RWPE2 (cell line): ENCODE measurements at regions not wholly inside any gene's neighbourhood (a gene's known extent, or its start where the extent isn't known, plus 50 kb on each side); places are given as distances from the start of the nearest gene placed in this dataset.

ENCODE experiments used
- ATAC-seq: fragments of 200-7000 bp; cut with Tn5 transposase; 3 replicates; pipeline ENCODE4 v1.9.1; 2021; ENCODE audit warnings: low read depth
- DNase-seq: peaks from one replicate; pipeline ENCODE4 v3.0.0-alpha.2; 2020; ENCODE audit warnings: low spot score
- H3K27ac ChIP-seq: fragments of 450-650 bp; 2 replicates; pipeline ENCODE4 v1.5.1; 2017; ENCODE audit warnings: mild to moderate bottlenecking; ENCODE audit not compliant: poor library complexity, severe bottlenecking
- H3K27me3 ChIP-seq: fragments of 250-450 bp; sonication (Bioruptor Pico); 2 replicates; pipeline ENCODE4 v1.5.1; 2021; ENCODE audit warnings: mild to moderate bottlenecking, moderate library complexity; ENCODE audit not compliant: insufficient read depth, poor library complexity, severe bottlenecking
- H3K36me3 ChIP-seq: fragments of 250-450 bp; sonication (Bioruptor Pico); 2 replicates; pipeline ENCODE4 v1.5.1; 2020; ENCODE audit warnings: low read depth, mild to moderate bottlenecking, moderate library complexity
- H3K4me1 ChIP-seq: fragments of 250-450 bp; sonication (Bioruptor Pico); 2 replicates; pipeline ENCODE4 v1.5.1; 2021; ENCODE audit warnings: mild to moderate bottlenecking, moderate library complexity; ENCODE audit not compliant: insufficient read depth, poor library complexity, severe bottlenecking
- H3K4me3 ChIP-seq: fragments of 250-450 bp; sonication (Bioruptor Pico); 2 replicates; pipeline ENCODE4 v1.5.1; 2021; ENCODE audit warnings: mild to moderate bottlenecking, moderate library complexity; ENCODE audit not compliant: severe bottlenecking
- H3K9me3 ChIP-seq: fragments of 250-450 bp; sonication (Bioruptor Pico); 2 replicates; pipeline ENCODE4 v1.5.1; 2021; ENCODE audit warnings: mild to moderate bottlenecking, moderate library complexity; ENCODE audit not compliant: severe bottlenecking
- TF ChIP-seq, protein P1 (sequence below): fragments of 450-650 bp; IDR thresholded peaks from one replicate; pipeline ENCODE4 v1.5.1; 2017; ENCODE audit warnings: mild to moderate bottlenecking, moderate library complexity; ENCODE audit not compliant: poor library complexity, severe bottlenecking

DNA sequence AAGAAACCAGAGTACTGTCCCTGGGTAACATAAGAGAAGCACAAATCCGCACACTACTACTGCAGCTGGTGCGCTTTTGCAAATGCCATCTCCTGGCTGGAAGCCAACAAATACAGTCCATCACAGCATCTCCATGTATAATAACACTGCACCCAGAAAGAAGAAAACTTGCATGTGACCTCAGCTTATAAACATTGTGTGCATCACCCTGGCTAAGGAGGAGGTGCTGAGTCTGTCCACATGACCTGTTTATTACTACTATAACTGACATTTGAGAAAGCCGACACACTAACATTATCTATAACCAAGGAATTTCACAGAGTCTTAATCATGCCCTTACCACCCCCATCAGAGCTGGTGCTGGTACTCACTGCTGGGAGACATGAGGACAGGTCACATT is 516.8 kb downstream of the CFAP47 start:
- DNase-seq (no peak), ATAC-seq (no peak)
- Histone ChIP-seq H3K36me3 (no peaks in the 10 kb centered on the region), H3K27ac (no peak overlapping the region), H3K9me3 (no peaks in the 10 kb centered on the region), H3K27me3 (no peaks in the 10 kb centered on the region), H3K4me1 (no peaks in the 10 kb centered on the region), H3K4me3 (no peak overlapping the region)
- TF ChIP-seq, protein P1, sequence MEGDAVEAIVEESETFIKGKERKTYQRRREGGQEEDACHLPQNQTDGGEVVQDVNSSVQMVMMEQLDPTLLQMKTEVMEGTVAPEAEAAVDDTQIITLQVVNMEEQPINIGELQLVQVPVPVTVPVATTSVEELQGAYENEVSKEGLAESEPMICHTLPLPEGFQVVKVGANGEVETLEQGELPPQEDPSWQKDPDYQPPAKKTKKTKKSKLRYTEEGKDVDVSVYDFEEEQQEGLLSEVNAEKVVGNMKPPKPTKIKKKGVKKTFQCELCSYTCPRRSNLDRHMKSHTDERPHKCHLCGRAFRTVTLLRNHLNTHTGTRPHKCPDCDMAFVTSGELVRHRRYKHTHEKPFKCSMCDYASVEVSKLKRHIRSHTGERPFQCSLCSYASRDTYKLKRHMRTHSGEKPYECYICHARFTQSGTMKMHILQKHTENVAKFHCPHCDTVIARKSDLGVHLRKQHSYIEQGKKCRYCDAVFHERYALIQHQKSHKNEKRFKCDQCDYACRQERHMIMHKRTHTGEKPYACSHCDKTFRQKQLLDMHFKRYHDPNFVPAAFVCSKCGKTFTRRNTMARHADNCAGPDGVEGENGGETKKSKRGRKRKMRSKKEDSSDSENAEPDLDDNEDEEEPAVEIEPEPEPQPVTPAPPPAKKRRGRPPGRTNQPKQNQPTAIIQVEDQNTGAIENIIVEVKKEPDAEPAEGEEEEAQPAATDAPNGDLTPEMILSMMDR: no peak

DNA sequence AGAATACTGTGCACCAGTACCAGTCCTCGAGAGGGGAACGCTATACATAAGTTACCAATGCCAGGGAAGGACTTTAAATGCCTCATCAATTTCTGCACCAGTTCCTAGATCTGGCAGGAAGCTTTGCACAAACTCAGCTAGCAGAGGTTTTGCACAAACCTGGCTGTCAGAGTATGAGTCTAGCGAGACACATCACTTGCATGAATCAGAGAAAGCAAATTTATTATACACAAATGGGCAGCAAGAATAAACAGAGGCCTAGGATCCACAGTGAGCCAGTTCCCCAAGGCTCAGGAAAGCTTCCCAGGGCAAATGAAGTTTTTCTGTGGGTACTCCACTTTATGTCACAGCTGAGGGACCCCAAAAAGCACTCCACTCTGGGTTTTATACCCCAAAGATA is 523.5 kb downstream of the CFAP47 start:
- Histone ChIP-seq H3K36me3 (no peaks in the 10 kb centered on the region), H3K27me3 (no peaks in the 10 kb centered on the region), H3K4me1 (no peaks in the 10 kb centered on the region), H3K4me3 (no peak overlapping the region), H3K27ac (no peak overlapping the region), H3K9me3 (no peaks in the 10 kb centered on the region)
- DNase-seq (no peak), ATAC-seq (no peak)
- TF ChIP-seq, protein P1: no peak

- Histone ChIP-seq H3K27ac (no peak overlapping the region), H3K27me3 (no peaks in the 10 kb centered on the region), H3K4me3 (no peak overlapping the region), H3K9me3 (no peaks in the 10 kb centered on the region), H3K36me3 (no peaks in the 10 kb centered on the region), H3K4me1 (no peaks in the 10 kb centered on the region)
- no peak for DNase-seq
- TF ChIP-seq, protein P1: no peak
- no peak for ATAC-seq
These were observed 526.0 kb downstream of the CFAP47 start for GRCh38 chrX:36445566-36445965.

DNA sequence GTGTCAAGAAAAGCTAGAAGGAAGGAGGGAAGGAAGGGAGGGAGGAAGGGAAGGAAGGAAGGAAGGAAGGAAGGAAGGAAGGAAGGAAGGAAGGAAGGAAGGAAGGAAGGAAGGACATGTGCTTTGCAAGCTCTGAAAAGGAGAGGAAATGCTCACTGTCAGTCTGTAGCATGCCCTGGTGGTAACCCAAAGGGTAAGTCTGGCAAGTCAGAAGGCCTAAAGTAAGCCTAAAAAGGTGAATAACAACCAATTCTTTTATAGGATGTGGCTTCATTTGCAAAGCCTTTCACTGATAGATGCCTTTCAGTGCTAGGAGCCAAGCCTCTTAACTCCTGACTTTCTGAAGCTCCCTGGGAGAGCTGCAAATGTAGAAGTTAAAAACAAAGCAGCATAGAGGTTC is 542.6 kb downstream of the CFAP47 start:
- Histone ChIP-seq H3K27ac (no peak overlapping the region), H3K27me3 (no peaks in the 10 kb centered on the region), H3K4me1 (no peaks in the 10 kb centered on the region), H3K36me3 (no peaks in the 10 kb centered on the region), H3K4me3 (no peak overlapping the region), H3K9me3 (no peaks in the 10 kb centered on the region)
- ATAC-seq: no peak
- DNase-seq: no peak
- TF ChIP-seq, protein P1: no peak

- no peak for ATAC-seq
- no peaks in the 10 kb centered on the region for H3K27me3 ChIP-seq
- no peak for DNase-seq
- no peak overlapping the region for H3K27ac ChIP-seq
- H3K4me1 ChIP-seq: no peaks in the 10 kb centered on the region
- no peak overlapping the region for H3K4me3 ChIP-seq
- TF ChIP-seq, protein P1: no peak
- H3K9me3 ChIP-seq: no peaks in the 10 kb centered on the region
- H3K36me3 ChIP-seq: no peaks in the 10 kb centered on the region
These were observed 527.6 kb upstream of the FAM47C start for GRCh38 chrX:36480441-36480990.
